ENCODE measurements at regions not wholly inside any gene's neighbourhood (a gene's known extent, or its start where the extent isn't known, plus 50 kb on each side); places are given as distances from the start of the nearest gene placed in this dataset.

GRCh38 chr6:119603501-119603900 lies 253.9 kb upstream of the MAN1A1 start:
- Mint-ChIP-seq H3K4me1 (no peaks in the 10 kb centered on the region), H3K4me3 (no peak overlapping the region), H3K36me3 (ENCODE audit: low read depth) (no peaks in the 10 kb centered on the region), H3K27me3 (ENCODE audit: low read depth, poor library complexity) (no peaks in the 10 kb centered on the region), H3K9me3 (no peaks in the 10 kb centered on the region), H3K27ac (peak overlapping the region; percentile 77)
- no peak for DNase-seq
- no peak for TF ChIP-seq CTCF (IDR thresholded peaks at IDR 0.05)

DNA sequence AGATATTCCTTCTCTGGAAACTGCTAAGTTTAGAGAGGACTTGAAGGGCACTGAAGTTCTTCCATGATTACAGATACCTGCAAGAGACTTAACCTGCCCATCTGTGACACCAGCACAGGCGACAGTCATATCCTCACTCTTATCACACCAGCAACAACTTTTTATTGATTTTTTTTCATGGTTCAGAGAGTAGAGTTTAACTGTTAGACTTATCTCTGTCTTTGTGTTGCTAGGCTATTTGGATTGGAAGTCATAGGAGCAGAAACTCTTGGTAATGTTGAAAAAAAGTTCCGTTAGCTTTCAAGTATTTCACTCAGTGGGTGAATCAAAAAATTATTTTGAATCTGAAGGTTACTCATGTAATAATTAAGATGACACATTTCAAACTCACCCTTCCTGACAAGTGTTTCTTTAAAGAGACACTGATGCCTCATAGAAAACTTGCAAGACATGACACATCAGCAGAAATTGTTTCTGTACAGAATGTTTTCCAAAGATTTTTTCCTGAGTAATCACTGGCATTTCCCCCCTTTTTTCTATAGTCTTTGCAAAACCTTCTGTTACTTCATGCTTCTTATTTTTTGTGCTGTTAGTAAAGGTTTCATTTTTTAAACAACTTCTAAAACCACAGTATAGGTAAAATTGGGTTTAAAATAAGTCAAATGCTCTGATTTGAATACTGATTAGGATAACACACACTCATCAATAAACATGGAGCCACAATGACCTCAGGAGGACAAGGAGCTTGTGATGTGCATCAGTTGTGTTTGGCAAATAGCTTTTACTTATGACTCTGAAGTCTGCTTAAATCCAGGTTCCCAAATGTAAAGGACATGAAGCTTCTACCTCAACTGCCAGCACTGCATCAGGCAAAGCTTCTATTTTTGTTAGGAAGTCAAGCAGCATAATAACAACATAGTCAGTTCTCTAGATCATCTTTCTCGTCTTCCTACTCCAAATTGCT lies 252.9 kb upstream of the MAN1A1 start:
- Mint-ChIP-seq H3K27me3 (ENCODE audit: low read depth, poor library complexity) (no peaks in the 10 kb centered on the region), H3K27ac (no peak overlapping the region), H3K36me3 (ENCODE audit: low read depth) (no peaks in the 10 kb centered on the region), H3K4me1 (no peaks in the 10 kb centered on the region), H3K4me3 (no peak overlapping the region), H3K9me3 (no peaks in the 10 kb centered on the region)
- DNase-seq = no peak
- TF ChIP-seq CTCF (IDR thresholded peaks at IDR 0.05) = no peak

DNA sequence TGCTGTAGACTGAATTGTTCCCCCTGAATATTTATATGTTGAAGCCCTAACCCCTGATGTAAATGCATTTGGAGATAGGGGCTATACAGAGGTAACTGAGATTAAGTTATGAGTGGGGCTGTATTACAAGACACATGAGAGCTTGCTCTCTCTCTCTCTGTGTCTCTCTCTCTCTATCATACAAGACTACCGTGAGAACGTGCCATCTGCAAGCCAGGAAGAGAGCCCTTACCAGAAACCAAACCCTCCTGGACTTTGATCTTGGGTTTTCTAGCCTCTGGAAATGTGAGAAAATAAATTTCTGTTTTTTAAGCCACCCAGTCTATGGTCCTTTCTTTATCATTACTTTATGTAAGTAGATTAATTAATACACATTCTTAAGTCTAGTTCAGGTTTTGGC lies 249.3 kb upstream of the MAN1A1 start:
- H3K36me3 Mint-ChIP-seq (ENCODE audit: low read depth) = no peaks in the 10 kb centered on the region
- H3K9me3 Mint-ChIP-seq = peaks cover 12% of the 10 kb centered on the region
- H3K4me3 Mint-ChIP-seq = no peak overlapping the region
- peaks cover 3% of the 10 kb centered on the region for H3K27me3 Mint-ChIP-seq (ENCODE audit: low read depth, poor library complexity)
- H3K4me1 Mint-ChIP-seq = no peaks in the 10 kb centered on the region
- TF ChIP-seq CTCF (IDR thresholded peaks at IDR 0.05) = no peak
- DNase-seq = no peak
- no peak overlapping the region for H3K27ac Mint-ChIP-seq

- Mint-ChIP-seq H3K9me3 (peaks cover 12% of the 10 kb centered on the region), H3K4me1 (no peaks in the 10 kb centered on the region), H3K4me3 (no peak overlapping the region), H3K27ac (no peak overlapping the region), H3K36me3 (ENCODE audit: low read depth) (no peaks in the 10 kb centered on the region), H3K27me3 (ENCODE audit: low read depth, poor library complexity) (peaks cover 3% of the 10 kb centered on the region)
- no peak for TF ChIP-seq CTCF (IDR thresholded peaks at IDR 0.05)
- no peak for DNase-seq
These were observed 245.3 kb upstream of the MAN1A1 start for GRCh38 chr6:119594907-119595306.

DNA sequence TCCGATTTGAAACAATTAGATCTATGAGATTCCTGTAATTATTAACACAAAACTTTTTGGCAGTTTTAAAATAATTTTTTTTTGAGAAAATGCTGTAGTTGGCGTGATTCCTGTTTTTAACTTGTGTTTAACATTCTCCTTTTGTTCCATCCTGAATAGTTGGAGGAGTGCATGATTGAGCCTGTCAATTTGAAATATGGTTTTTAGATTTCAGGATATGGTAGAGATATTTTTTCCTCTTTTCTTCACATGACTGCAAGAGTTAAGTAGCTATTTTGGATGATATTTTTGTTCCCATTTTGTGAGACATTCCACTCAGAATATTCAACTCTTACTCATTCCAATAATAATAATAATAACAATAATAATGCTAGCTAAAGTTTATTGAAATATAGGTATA lies 241.7 kb upstream of the MAN1A1 start:
- no peaks in the 10 kb centered on the region for H3K4me1 Mint-ChIP-seq
- peaks cover 7% of the 10 kb centered on the region for H3K9me3 Mint-ChIP-seq
- H3K27ac Mint-ChIP-seq = no peak overlapping the region
- DNase-seq = no peak
- no peaks in the 10 kb centered on the region for H3K36me3 Mint-ChIP-seq (ENCODE audit: low read depth)
- no peak for TF ChIP-seq CTCF (IDR thresholded peaks at IDR 0.05)
- H3K27me3 Mint-ChIP-seq (ENCODE audit: low read depth, poor library complexity) = peaks cover 3% of the 10 kb centered on the region
- H3K4me3 Mint-ChIP-seq = no peak overlapping the region

GRCh38 chr6:119590066-119590465 lies 240.5 kb upstream of the MAN1A1 start:
- no peaks in the 10 kb centered on the region for H3K36me3 Mint-ChIP-seq (ENCODE audit: low read depth)
- H3K4me3 Mint-ChIP-seq = no peak overlapping the region
- no peak for TF ChIP-seq CTCF (IDR thresholded peaks at IDR 0.05)
- no peak overlapping the region for H3K27ac Mint-ChIP-seq
- no peaks in the 10 kb centered on the region for H3K9me3 Mint-ChIP-seq
- H3K27me3 Mint-ChIP-seq (ENCODE audit: low read depth, poor library complexity) = peaks cover 1% of the 10 kb centered on the region
- no peak for DNase-seq
- no peaks in the 10 kb centered on the region for H3K4me1 Mint-ChIP-seq
